ENCODE measurements at regions not wholly inside any gene's neighbourhood (a gene's known extent, or its start where the extent isn't known, plus 50 kb on each side); places are given as distances from the start of the nearest gene placed in this dataset.

GRCh38 chr9:91061506-91061905 lies 259.9 kb downstream of the SYK start:
- CTCF ChIA-PET, result interaction anchor here (0.7 to 1.0 kb wide), 2 partner anchors 238 to 666 kb away, joined by 3 to 5 read pairs; no protein-coding TSS in a partner anchor

GRCh38 chr9:91062281-91062680 lies 260.7 kb downstream of the SYK start:
- Histone ChIP-seq H3K27ac (ENCODE audit: low read depth, low read length) (no peak overlapping the region), H3K27me3 (ENCODE audit: control insufficient read depth, insufficient read depth, low read length) (no peaks in the 10 kb centered on the region), H3K4me3 (ENCODE audit: low read depth, low read length) (no peak overlapping the region), H3K9me3 (ENCODE audit: control insufficient read depth, insufficient read depth, low read length) (no peaks in the 10 kb centered on the region; the same call in none of the 2 replicates)
- DNase-seq (ENCODE audit: low read depth, low spot score), result no peak
- POLR2A ChIA-PET, result interaction anchor here (0.6 to 1.9 kb wide), 2 partner anchors 9 to 130 kb away, joined by 6 to 12 read pairs; no protein-coding TSS in a partner anchor
- CTCF ChIA-PET, result interaction anchor here (0.7 to 1.0 kb wide), 2 partner anchors 237 to 665 kb away, joined by 3 to 5 read pairs; no protein-coding TSS in a partner anchor
- no peak for TF ChIP-seq CTCF (IDR thresholded peaks at IDR 0.05; ENCODE audit: low read depth, low read length)

More at GRCh38 chr9:91061506-91061905, 259.9 kb downstream of the SYK start:
- H3K27me3 ChIP-seq (ENCODE audit: control insufficient read depth, insufficient read depth, low read length), result no peaks in the 10 kb centered on the region
- H3K4me3 ChIP-seq (ENCODE audit: low read depth, low read length), result no peak overlapping the region
- no peak for TF ChIP-seq CTCF (IDR thresholded peaks at IDR 0.05; ENCODE audit: low read depth, low read length)
- H3K27ac ChIP-seq (ENCODE audit: low read depth, low read length), result no peak overlapping the region
- DNase-seq (ENCODE audit: low read depth, low spot score), result no peak
- H3K9me3 ChIP-seq (ENCODE audit: control insufficient read depth, insufficient read depth, low read length), result no peaks in the 10 kb centered on the region; the same call in none of the 2 replicates
- POLR2A ChIA-PET, result interaction anchor here (1.9 kb wide), 1 partner anchor 10 kb away, joined by 6 read pairs; no protein-coding TSS in a partner anchor

- TF ChIP-seq CTCF (IDR thresholded peaks at IDR 0.05; ENCODE audit: low read depth, low read length), result no peak
- H3K27me3 ChIP-seq (ENCODE audit: control insufficient read depth, insufficient read depth, low read length), result no peaks in the 10 kb centered on the region
- H3K9me3 ChIP-seq (ENCODE audit: control insufficient read depth, insufficient read depth, low read length), result peaks cover under 1% of the 10 kb centered on the region
- DNase-seq (ENCODE audit: low read depth, low spot score), result no peak
- ChIA-PET CTCF (no interaction called here), POLR2A (interaction anchor here (1.9 kb wide), 1 partner anchor 8 kb away, joined by 6 read pairs; no protein-coding TSS in a partner anchor)
- H3K27ac ChIP-seq (ENCODE audit: low read depth, low read length), result no peak overlapping the region
- H3K4me3 ChIP-seq (ENCODE audit: low read depth, low read length), result no peak overlapping the region
Observed at GRCh38 chr9:91063471-91063870, 261.9 kb downstream of the SYK start.

GRCh38 chr9:91065231-91066041 lies 263.8 kb downstream of the SYK start:
- CTCF ChIA-PET, result no interaction called here
- no peaks in the 10 kb centered on the region for H3K27me3 ChIP-seq (ENCODE audit: control insufficient read depth, insufficient read depth, low read length)
- H3K27ac ChIP-seq (ENCODE audit: low read depth, low read length), result no peak overlapping the region
- no peak for DNase-seq (ENCODE audit: low read depth, low spot score)
- H3K9me3 ChIP-seq (ENCODE audit: control insufficient read depth, insufficient read depth, low read length), result peaks cover 12% of the 10 kb centered on the region
- TF ChIP-seq CTCF (IDR thresholded peaks at IDR 0.05; ENCODE audit: low read depth, low read length), result no peak
- POLR2A ChIA-PET, result interaction anchor here (0.5 kb wide), 1 partner anchor 62 kb away, joined by 3 read pairs; no protein-coding TSS in a partner anchor
- H3K4me3 ChIP-seq (ENCODE audit: low read depth, low read length), result no peak overlapping the region

GRCh38 chr9:91066042-91066415 lies 264.4 kb downstream of the SYK start:
- DNase-seq (ENCODE audit: low read depth, low spot score), result no peak
- Histone ChIP-seq H3K9me3 (ENCODE audit: control insufficient read depth, insufficient read depth, low read length) (peaks cover 12% of the 10 kb centered on the region), H3K27ac (ENCODE audit: low read depth, low read length) (no peak overlapping the region), H3K4me3 (ENCODE audit: low read depth, low read length) (no peak overlapping the region), H3K27me3 (ENCODE audit: control insufficient read depth, insufficient read depth, low read length) (no peaks in the 10 kb centered on the region)
- no peak for TF ChIP-seq CTCF (IDR thresholded peaks at IDR 0.05; ENCODE audit: low read depth, low read length)
- POLR2A ChIA-PET, result no interaction called here
- CTCF ChIA-PET, result no interaction called here

Data from AG04450 (cell line).